Kidney (tissue), 10 donors: ENCODE measurements at regions not wholly inside any gene's neighbourhood (a gene's known extent, or its start where the extent isn't known, plus 50 kb on each side); places are given as distances from the start of the nearest gene placed in this dataset.
A peak's percentile ranks its signal among the peaks of the same experiment; 100 is the strongest.
"Not testable (repeated sequence)": the region's sequence is repeated elsewhere in the genome, so short reads cannot be mapped to it uniquely, and the experiment has no call there.

Experiments used
- DNase-seq, 5 donors: peaks; one replicate each; pipeline ENCODE4 v3.0.0-alpha.2; 2013 to 2020
- FAIRE-seq: peaks from 2 replicates; lab custom pipeline; 2012; peaks lifted over from hg19 to GRCh38; lab: Jason Lieb, UNC
- H3K27ac ChIP-seq, 2 donors: one replicate each; pipeline ENCODE4 v1.7.0; 2013; ENCODE audit warnings: low read depth in 2 of 2, low read length in 2 of 2, inconsistent platforms in 1 of 2
- H3K27me3 ChIP-seq: one replicate; pipeline ENCODE4 v1.7.1; 2013; ENCODE audit warnings: low read length, inconsistent platforms; ENCODE audit not compliant: control insufficient read depth, insufficient read depth
- H3K36me3 ChIP-seq, 3 donors: one replicate each; pipeline versions ENCODE4 v1.7.0 to v1.7.1; 2013; ENCODE audit warnings: low read length in 3 of 3, control low read depth in 1 of 3, inconsistent platforms in 1 of 3; ENCODE audit not compliant: insufficient read depth in 3 of 3, control insufficient read depth in 2 of 3
- H3K4me1 ChIP-seq, 3 donors: one replicate each; pipeline versions ENCODE4 v1.7.0 to v1.7.1; 2013; ENCODE audit warnings: low read length in 3 of 3, inconsistent platforms in 1 of 3, low read depth in 1 of 3; ENCODE audit not compliant: control insufficient read depth in 2 of 3, insufficient read depth in 2 of 3
- H3K4me3 ChIP-seq, 3 donors: one replicate each; pipeline versions ENCODE4 v1.7.0 to v1.8.1; 2013; ENCODE audit warnings: low read length in 3 of 3, control low read depth in 1 of 3, inconsistent platforms in 1 of 3
- H3K9ac ChIP-seq, 3 donors: one replicate each; pipeline versions ENCODE4 v1.7.0 to v1.7.1; 2013; ENCODE audit warnings: low read length in 3 of 3, control low read depth in 1 of 3, inconsistent platforms in 1 of 3
- H3K9me3 ChIP-seq, 3 donors: one replicate each; pipeline versions ENCODE4 v1.7.0 to v1.7.1; 2013; ENCODE audit warnings: low read length in 3 of 3, control low read depth in 1 of 3, inconsistent platforms in 1 of 3; ENCODE audit not compliant: control insufficient read depth in 2 of 3, insufficient read depth in 1 of 3
- intact Hi-C: fragments of 100-400 bp; cut with DNase I; formaldehyde crosslinking; loops from one replicate; pipeline ENCODE4 v1.11.1; 2022
- donor health status: control.
- donor health status: control.
- donor health status: DM: yes; HTN: yes; CAD: no.
- donor health status: Normal renal cell carcinoma (clear cell type).

DNA sequence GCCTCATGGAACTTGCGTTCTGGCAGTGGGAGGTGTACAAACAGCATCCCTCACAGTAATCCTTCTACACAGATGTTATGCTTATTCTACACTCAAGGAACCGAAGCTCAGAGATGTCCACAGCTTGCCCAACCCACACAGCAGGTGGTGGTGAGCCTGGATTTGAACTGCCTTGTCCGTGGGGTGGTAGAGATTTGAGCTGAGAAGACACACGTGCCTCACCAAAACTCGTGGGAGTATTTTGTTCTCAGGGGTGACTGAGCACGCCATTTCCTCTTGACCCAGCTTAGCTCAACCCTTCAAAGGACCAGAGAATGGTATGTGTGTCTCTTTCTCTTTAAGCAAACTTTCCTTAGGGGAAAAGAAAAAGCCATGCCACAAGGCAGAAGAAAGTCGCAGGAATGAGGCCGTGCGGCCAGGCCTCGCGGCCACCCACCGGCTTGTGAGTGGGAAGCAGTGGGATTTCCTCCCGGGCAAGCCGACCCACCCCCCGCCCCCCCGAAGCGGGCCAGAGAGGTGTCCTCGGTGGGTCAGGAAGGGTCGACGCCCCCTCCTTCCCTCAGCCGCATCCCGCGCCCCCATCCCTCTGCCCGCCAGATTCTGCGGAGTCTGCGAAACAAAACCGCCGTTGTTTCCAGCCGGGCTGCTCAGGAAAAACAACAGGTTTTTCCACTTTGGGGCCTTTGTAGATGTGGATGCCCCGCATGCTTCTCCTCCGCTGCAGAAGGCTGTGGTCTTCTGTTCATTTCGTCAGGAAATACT is 123.8 kb upstream of the ZNF469 start:
- H3K4me3 ChIP-seq, H3K36me3 ChIP-seq, intact Hi-C loops, H3K9ac ChIP-seq, H3K27me3 ChIP-seq, FAIRE-seq, H3K4me1 ChIP-seq, H3K9me3 ChIP-seq, H3K27ac ChIP-seq: not testable (repeated sequence)
- peak in 4 of 5 donors; percentile 57 to 70 (median 66) for DNase-seq

DNA sequence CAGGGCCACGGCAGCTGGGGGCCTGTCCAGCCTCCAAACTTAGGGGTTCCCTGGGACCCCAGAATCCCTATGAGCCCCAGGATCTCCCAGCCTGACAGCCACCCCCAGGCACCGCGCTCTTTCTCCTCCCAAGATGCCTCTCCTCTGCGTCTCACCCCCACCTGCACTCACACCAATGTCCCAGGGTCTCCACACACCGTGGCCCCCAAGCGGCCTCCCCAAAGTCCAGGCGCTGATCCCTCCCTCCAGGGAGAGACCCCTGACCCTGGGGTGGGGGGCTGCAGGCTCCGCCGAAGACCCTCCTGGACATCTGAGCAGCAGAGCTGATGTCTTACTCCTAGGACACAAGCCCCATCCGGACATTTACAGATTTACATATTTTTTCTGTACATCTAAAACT is 123.2 kb upstream of the ZNF469 start:
- H3K4me1 ChIP-seq, H3K9ac ChIP-seq, intact Hi-C loops, H3K27ac ChIP-seq, H3K36me3 ChIP-seq, DNase-seq, H3K27me3 ChIP-seq, H3K9me3 ChIP-seq, H3K4me3 ChIP-seq, FAIRE-seq: not testable (repeated sequence)

- intact Hi-C loops, H3K4me1 ChIP-seq, H3K27me3 ChIP-seq, DNase-seq, H3K36me3 ChIP-seq, H3K9me3 ChIP-seq, H3K4me3 ChIP-seq, H3K27ac ChIP-seq, H3K9ac ChIP-seq, FAIRE-seq: not testable (repeated sequence)
These were observed 122.6 kb upstream of the ZNF469 start for GRCh38 chr16:88260146-88260545.

DNA sequence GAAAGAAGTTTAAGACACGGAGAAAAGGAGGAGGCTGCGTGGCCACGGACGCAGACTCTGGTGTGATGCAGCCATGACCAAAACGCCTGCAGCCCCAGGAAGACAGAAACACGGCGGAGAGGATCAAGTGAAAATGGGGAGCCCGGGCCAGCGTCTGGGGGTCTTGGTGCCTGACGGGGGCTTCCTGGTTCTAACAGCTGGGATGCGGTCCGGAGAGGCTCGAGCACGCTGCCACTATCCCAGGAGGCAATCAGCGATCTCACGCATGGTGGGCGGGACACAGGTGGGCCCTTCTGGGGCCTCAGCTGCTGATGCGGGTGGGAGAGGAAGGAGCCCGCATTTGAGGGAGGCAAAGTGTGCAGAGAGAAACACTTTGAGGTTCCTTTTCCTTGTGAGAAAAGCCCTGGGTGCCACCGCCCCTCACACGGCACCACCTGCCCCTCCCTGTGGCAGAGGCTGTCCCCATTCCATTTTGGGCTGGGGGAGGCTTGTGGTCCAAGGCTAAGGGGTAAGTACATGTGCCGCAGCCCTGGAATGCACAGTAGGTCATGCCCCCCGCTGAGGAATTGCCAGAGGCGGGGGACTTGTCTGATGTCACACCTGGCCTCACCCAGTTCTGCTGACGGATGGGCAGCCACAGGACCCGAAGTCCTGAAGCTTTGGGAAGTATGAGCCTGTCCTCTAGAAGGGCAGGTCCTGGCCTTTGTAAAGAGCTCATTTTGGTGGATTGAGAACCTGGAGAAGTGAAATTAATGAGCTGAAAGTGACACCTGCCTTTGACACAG is 121.7 kb upstream of the ZNF469 start:
- H3K27me3 ChIP-seq, intact Hi-C loops, H3K9ac ChIP-seq, H3K4me1 ChIP-seq, H3K27ac ChIP-seq, H3K36me3 ChIP-seq, FAIRE-seq, H3K9me3 ChIP-seq, H3K4me3 ChIP-seq: not testable (repeated sequence)
- DNase-seq, result peak in 2 of 5 donors; percentile 35 to 36

- FAIRE-seq, H3K9ac ChIP-seq, intact Hi-C loops, H3K9me3 ChIP-seq, H3K27me3 ChIP-seq, H3K36me3 ChIP-seq, H3K27ac ChIP-seq, H3K4me3 ChIP-seq, H3K4me1 ChIP-seq: not testable (repeated sequence)
- DNase-seq, result peak in 1 of 5 donors; percentile 21
These were observed 120.7 kb upstream of the ZNF469 start for GRCh38 chr16:88261814-88262605.

DNA sequence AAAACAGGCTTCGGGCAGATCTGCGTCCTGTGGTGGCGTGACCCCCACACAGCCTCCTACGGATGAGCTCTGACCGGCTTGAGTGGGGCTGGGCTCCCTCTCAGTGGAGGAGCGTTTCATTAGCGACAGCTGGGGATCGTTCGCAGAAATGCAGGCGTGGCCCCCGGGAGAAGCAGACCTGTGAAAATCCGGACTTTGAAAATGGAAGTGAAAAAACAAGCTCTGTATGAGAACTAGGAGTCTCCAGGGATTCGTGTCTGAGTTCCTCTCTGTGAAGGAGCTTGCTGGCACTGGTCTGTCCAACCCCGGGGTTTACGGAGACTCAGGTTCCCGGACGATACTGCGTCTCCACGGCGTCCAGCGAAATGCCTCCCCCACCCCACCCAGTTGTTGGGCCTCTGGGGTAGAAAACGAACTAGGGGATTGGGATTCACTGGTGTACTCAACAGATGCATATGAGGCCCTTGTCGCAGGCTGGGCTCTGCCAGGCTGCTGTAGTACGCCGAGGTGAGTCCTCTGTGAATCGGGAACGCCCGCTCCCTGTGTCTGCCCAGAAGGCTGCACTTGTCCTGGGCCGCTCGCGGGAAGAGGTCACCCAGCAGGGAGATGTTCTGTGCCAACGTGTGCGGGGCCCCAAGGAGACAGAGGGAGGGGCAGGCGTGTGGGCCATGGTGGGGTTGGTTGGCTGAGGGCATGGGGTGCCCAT is 119.7 kb upstream of the ZNF469 start:
- H3K9me3 ChIP-seq, H3K9ac ChIP-seq, H3K36me3 ChIP-seq, intact Hi-C loops, H3K27ac ChIP-seq, FAIRE-seq, H3K4me1 ChIP-seq, H3K4me3 ChIP-seq, H3K27me3 ChIP-seq: not testable (repeated sequence)
- peak; percentile 68 to 87 (median 82) for DNase-seq

DNA sequence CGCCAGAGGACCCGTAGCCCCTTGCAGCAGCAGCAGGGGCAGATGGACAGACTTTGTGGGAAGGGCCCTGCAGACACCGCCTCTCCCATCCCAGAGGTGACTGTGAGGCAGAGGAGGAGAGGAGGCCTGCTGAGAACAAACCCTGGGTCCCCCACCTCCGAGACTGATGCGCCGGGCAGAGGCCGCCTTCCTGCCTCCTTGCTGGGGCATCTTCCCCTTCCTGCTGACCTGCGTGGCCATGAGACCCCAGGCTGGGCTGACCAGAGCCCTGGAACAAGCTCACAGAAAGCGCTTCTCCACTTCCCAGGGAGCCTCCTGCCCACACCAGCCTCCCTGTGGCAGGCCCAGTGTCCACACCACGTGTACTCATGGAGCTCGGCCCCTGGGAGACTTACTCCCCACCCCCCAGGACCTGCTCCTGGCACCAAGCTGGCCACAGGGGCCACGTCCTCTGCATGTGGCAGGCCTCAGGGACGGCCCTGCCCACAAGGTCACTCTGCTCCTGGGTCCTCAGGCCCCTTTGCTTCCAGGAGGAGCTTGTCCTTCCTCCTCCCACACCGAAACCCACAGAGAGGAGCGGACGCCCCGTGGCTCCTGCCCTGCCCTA is 119.0 kb upstream of the ZNF469 start:
- intact Hi-C loops, result not testable (repeated sequence)

More for the DNA sequence above, 119.0 kb upstream of the ZNF469 start:
- not testable (repeated sequence) for H3K36me3 ChIP-seq, H3K27ac ChIP-seq, FAIRE-seq, H3K27me3 ChIP-seq, H3K4me1 ChIP-seq, H3K4me3 ChIP-seq, H3K9ac ChIP-seq, H3K9me3 ChIP-seq, DNase-seq
